Uterus (tissue), 3 donors: ENCODE measurements at regions not wholly inside any gene's neighbourhood (a gene's known extent, or its start where the extent isn't known, plus 50 kb on each side); places are given as distances from the start of the nearest gene placed in this dataset.

Source experiments
- DNase-seq, 2 donors: peaks; one replicate each; pipeline ENCODE4 v3.0.0-alpha.2; 2019 to 2020
- H3K27ac ChIP-seq, 2 donors: fragments of 200-600 bp; sonication (generic); 1 replicate in 1 of 2; 2 replicates in 1 of 2; pipeline ENCODE4 v1.5.1; 2016 to 2018
- H3K27me3 ChIP-seq, 2 donors: fragments of 200-600 bp; sonication (generic); one replicate each; pipeline ENCODE4 v1.5.1; 2018 to 2019; ENCODE audit warnings: control low read depth in 1 of 2
- H3K36me3 ChIP-seq, 2 donors: fragments of 200-600 bp; sonication (generic); one replicate each; pipeline ENCODE4 v1.5.1; 2019; ENCODE audit warnings: control low read depth in 1 of 2
- H3K4me1 ChIP-seq, 2 donors: fragments of 200-600 bp; sonication (generic); one replicate each; pipeline ENCODE4 v1.5.1; 2018 to 2019; ENCODE audit warnings: control low read depth in 1 of 2
- H3K4me3 ChIP-seq, 2 donors: fragments of 200-600 bp; sonication (generic); 1 replicate in 1 of 2; 2 replicates in 1 of 2; pipeline ENCODE4 v1.5.1; 2018 to 2019; ENCODE audit warnings: mild to moderate bottlenecking in 1 of 2
- H3K9me3 ChIP-seq, 2 donors: fragments of 200-600 bp; sonication (generic); one replicate each; pipeline ENCODE4 v1.5.1; 2019; ENCODE audit warnings: control low read depth in 1 of 2
- CTCF ChIP-seq, 4 experiments: fragments of 200-600 bp in 2 of 4; fragments of 450-650 bp in 2 of 4; sonication (generic) in 2 of 4; IDR thresholded peaks; one replicate each; pipeline ENCODE4 v1.5.1; 2016 to 2019; ENCODE audit warnings: antibody characterized with exemption in 4 of 4, mild to moderate bottlenecking in 2 of 4, moderate library complexity in 1 of 4
- POLR2A ChIP-seq, 2 donors: fragments of 450-650 bp; IDR thresholded peaks; one replicate each; pipeline ENCODE4 v1.6.1; 2016; ENCODE audit warnings: antibody characterized with exemption in 2 of 2, mild to moderate bottlenecking in 1 of 2, moderate library complexity in 1 of 2
- intact Hi-C: fragments of 100-400 bp; cut with DNase I; formaldehyde crosslinking; loops from one replicate; pipeline ENCODE4 v1.15.1; 2023; ENCODE audit warnings: low total_unique reads
- donor health status: DM: yes; HTN: yes; CAD: no.

GRCh38 chr7:3164380-3164792, 120.7 kb upstream of the CARD11 start:
- H3K36me3 ChIP-seq = no peaks in the 10 kb centered on the region
- H3K4me3 ChIP-seq = no peak overlapping the region
- TF ChIP-seq POLR2A (IDR thresholded peaks at IDR 0.05) (no peak), CTCF (IDR thresholded peaks at IDR 0.05) (no peak)
- intact Hi-C loops = no loop called here
- H3K27me3 ChIP-seq = no peaks in the 10 kb centered on the region
- H3K9me3 ChIP-seq = no peaks in the 10 kb centered on the region
- no peaks in the 10 kb centered on the region for H3K4me1 ChIP-seq
- no peak overlapping the region for H3K27ac ChIP-seq
- DNase-seq = no peak

DNA sequence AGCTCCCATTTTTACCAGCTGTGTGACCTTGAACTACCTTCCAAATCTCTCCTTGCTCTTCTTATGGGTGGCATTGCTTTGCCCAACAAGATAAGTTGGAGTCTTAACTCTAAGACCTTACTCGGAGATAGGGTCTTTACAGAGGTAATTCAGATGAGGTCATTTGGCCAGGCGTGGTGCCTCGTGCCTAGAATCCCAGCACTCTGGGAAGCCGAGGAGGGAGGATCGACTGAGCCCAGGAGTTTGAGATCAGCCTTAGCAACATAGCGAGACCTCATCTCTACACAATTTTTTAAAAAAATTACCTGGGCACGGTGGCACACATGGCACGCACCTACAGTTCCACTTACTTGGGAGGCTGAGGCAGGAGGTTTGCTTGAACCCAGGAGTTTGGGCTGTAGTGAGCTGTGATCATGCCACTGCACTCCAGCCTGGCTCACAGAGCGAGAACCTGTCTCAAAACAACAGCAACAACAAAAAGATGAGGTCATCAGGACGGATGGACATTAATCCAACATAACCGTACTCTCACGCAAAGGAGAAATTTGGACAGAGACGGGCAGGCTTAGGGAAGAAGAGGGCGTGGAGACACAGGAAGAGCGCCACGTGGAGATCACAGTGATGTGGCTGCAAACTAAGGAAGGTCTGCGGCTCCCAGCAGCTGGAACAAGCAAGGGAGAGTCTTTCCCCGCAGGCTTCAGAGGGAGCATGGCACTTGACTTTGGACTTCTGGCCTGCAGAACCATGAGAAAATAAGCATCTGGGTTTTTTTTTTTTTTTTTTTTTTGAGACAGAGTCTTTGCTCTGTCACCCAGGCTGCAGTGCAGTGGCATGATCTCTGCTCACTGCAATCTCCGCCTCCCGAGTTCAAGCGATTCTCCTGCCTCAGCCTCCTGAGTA, 122.3 kb upstream of the CARD11 start:
- TF ChIP-seq CTCF (IDR thresholded peaks at IDR 0.05) = no peak
- TF ChIP-seq POLR2A (IDR thresholded peaks at IDR 0.05) = no peak
- no peak for DNase-seq
- Histone ChIP-seq H3K4me1 (no peaks in the 10 kb centered on the region), H3K4me3 (no peak overlapping the region), H3K36me3 (no peaks in the 10 kb centered on the region), H3K9me3 (no peaks in the 10 kb centered on the region), H3K27me3 (no peaks in the 10 kb centered on the region), H3K27ac (no peak overlapping the region)
- intact Hi-C loops = no loop called here

DNA sequence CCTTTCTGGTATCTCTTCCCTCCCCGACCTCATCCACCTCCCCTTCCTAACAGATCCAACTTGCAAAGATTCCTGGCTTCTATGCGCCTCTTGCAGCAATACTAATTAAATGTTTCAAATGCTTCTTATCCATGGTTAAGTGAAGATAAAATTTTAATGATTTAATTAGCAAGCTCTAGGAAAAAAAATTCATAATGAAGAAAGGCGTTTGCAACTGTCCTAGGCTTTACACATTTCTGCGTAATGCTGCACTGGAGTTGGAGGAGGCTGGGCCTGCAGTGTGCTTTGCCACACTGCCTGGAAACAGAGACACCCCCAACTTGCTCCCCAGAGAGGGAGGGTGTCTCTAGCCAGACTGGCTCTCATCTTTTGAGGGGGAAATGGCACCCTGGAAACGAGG, 123.9 kb upstream of the CARD11 start:
- TF ChIP-seq CTCF (IDR thresholded peaks at IDR 0.05) = no peak
- no peak for TF ChIP-seq POLR2A (IDR thresholded peaks at IDR 0.05)
- Histone ChIP-seq H3K4me3 (no peak overlapping the region), H3K4me1 (no peaks in the 10 kb centered on the region), H3K27me3 (no peaks in the 10 kb centered on the region), H3K27ac (no peak overlapping the region), H3K36me3 (no peaks in the 10 kb centered on the region), H3K9me3 (no peaks in the 10 kb centered on the region)
- intact Hi-C loops = no loop called here
- no peak for DNase-seq

GRCh38 chr7:3168370-3168769, 124.7 kb upstream of the CARD11 start:
- TF ChIP-seq CTCF (IDR thresholded peaks at IDR 0.05) (no peak), POLR2A (IDR thresholded peaks at IDR 0.05) (no peak)
- H3K27ac ChIP-seq = no peak overlapping the region
- H3K36me3 ChIP-seq = no peaks in the 10 kb centered on the region
- no peaks in the 10 kb centered on the region for H3K9me3 ChIP-seq
- no peak for DNase-seq
- intact Hi-C loops = no loop called here
- no peaks in the 10 kb centered on the region for H3K4me1 ChIP-seq
- H3K4me3 ChIP-seq = no peak overlapping the region
- no peaks in the 10 kb centered on the region for H3K27me3 ChIP-seq

DNA sequence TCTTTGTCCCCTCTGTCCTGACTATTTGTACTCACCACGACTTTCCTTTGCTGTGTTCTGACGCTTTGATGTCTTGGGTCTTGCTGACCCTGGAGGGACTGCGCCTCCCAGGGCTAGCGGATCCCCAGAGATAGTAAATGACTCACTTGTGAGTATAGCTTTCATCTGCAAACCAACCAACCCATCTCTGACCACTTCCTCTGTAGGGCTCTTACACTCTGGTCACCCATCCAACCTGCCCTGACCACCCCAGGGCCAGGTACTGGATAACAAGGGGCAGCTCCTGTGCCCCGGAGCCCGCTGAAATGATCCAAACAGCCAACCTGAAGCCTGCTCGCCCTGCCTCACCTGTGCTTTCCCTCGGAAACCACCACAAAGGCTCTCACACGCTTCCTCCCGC, 125.2 kb upstream of the CARD11 start:
- intact Hi-C loops = no loop called here
- no peaks in the 10 kb centered on the region for H3K4me1 ChIP-seq
- TF ChIP-seq CTCF (IDR thresholded peaks at IDR 0.05) (no peak), POLR2A (IDR thresholded peaks at IDR 0.05) (no peak)
- no peak overlapping the region for H3K27ac ChIP-seq
- no peaks in the 10 kb centered on the region for H3K36me3 ChIP-seq
- no peak for DNase-seq
- H3K27me3 ChIP-seq = no peaks in the 10 kb centered on the region
- H3K4me3 ChIP-seq = no peak overlapping the region
- H3K9me3 ChIP-seq = no peaks in the 10 kb centered on the region
